Esophagus muscularis mucosa (tissue), 2 donors: ENCODE measurements at regions not wholly inside any gene's neighbourhood (a gene's known extent, or its start where the extent isn't known, plus 50 kb on each side); places are given as distances from the start of the nearest gene placed in this dataset.

ENCODE experiments used
- POLR2A ChIP-seq: fragments of 450-650 bp; IDR thresholded peaks from one replicate; pipeline ENCODE4 v1.6.1; 2017; ENCODE audit warnings: antibody characterized with exemption, moderate library complexity, mild to moderate bottlenecking, low read depth
- POLR2AphosphoS5 ChIP-seq, 2 donors: sonication (generic); formaldehyde crosslinking; IDR thresholded peaks; one replicate each; pipeline ENCODE4 v1.6.1; 2017; ENCODE audit warnings: antibody characterized with exemption in 2 of 2

- TF ChIP-seq POLR2A, result no peak
- TF ChIP-seq POLR2AphosphoS5 (IDR thresholded peaks at IDR 0.05), result no peak
These were observed 249.6 kb downstream of the MBNL1 start for GRCh38 chr3:152518346-152518745.
